ENCODE measurements at regions not wholly inside any gene's neighbourhood (a gene's known extent, or its start where the extent isn't known, plus 50 kb on each side); places are given as distances from the start of the nearest gene placed in this dataset.

- no peaks in the 10 kb centered on the region for H3K9me3 ChIP-seq (ENCODE audit: control insufficient read depth, low read length)
Observed at GRCh38 chr12:19665121-19665900, 226.0 kb downstream of the AEBP2 start.

GRCh38 chr12:19666070-19666469, 226.8 kb downstream of the AEBP2 start:
- Histone ChIP-seq H3K4me2 (ENCODE audit: low read length) (no peak overlapping the region), H3K79me2 (no peaks in the 10 kb centered on the region), H3K27ac (no peak overlapping the region)

More at GRCh38 chr12:19665121-19665900, 226.0 kb downstream of the AEBP2 start:
- Histone ChIP-seq H3K4me2 (ENCODE audit: low read length) (no peak overlapping the region), H3K27ac (no peak overlapping the region), H3K79me2 (no peaks in the 10 kb centered on the region), H3K27me3 (ENCODE audit: control insufficient read depth, insufficient read depth, low read length) (no peaks in the 10 kb centered on the region), H3K9ac (no peak overlapping the region), H2AFZ (no peak overlapping the region), H3K36me3 (ENCODE audit: control insufficient read depth, insufficient read depth, low read length) (no peaks in the 10 kb centered on the region), H3K4me3 (ENCODE audit: low read depth, low read length) (no peak overlapping the region), H3K4me1 (no peaks in the 10 kb centered on the region)
- no peak for TF ChIP-seq CTCF (IDR thresholded peaks at IDR 0.05)

DNA sequence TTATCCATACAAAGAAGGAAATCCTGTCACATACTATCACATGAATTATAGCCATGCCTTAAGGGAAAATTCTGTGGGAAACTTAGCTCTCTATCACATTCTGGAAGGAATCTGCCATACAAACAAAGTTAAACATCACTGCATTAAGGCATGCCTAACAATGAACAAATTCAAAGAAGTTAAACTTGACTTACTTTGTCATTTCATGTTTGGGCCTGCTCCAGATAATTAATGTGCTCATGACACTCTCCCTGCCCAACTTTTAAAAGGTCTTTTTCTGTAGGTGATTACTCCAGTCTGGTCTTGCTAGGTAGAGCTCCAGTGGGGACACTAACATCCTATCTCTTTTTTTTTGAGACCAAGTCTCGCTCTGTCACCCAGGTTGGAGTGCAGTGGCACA, 230.5 kb downstream of the AEBP2 start:
- H3K4me3 ChIP-seq (ENCODE audit: low read depth, low read length), result no peak overlapping the region

More at GRCh38 chr12:19666070-19666469, 226.8 kb downstream of the AEBP2 start:
- H3K4me3 ChIP-seq (ENCODE audit: low read depth, low read length), result no peak overlapping the region
- H3K9me3 ChIP-seq (ENCODE audit: control insufficient read depth, low read length), result no peaks in the 10 kb centered on the region
- no peaks in the 10 kb centered on the region for H3K36me3 ChIP-seq (ENCODE audit: control insufficient read depth, insufficient read depth, low read length)
- no peak for TF ChIP-seq CTCF (IDR thresholded peaks at IDR 0.05)
- H3K9ac ChIP-seq, result no peak overlapping the region
- no peaks in the 10 kb centered on the region for H3K27me3 ChIP-seq (ENCODE audit: control insufficient read depth, insufficient read depth, low read length)
- H2AFZ ChIP-seq, result no peak overlapping the region
- no peaks in the 10 kb centered on the region for H3K4me1 ChIP-seq

GRCh38 chr12:19671695-19672094, 232.4 kb downstream of the AEBP2 start:
- H3K4me2 ChIP-seq (ENCODE audit: low read length), result no peak overlapping the region
- H3K4me1 ChIP-seq, result no peaks in the 10 kb centered on the region
- no peaks in the 10 kb centered on the region for H3K79me2 ChIP-seq
- H3K4me3 ChIP-seq (ENCODE audit: low read depth, low read length), result no peak overlapping the region
- no peaks in the 10 kb centered on the region for H3K27me3 ChIP-seq (ENCODE audit: control insufficient read depth, insufficient read depth, low read length)
- H3K9me3 ChIP-seq (ENCODE audit: control insufficient read depth, low read length), result no peaks in the 10 kb centered on the region
- H3K36me3 ChIP-seq (ENCODE audit: control insufficient read depth, insufficient read depth, low read length), result no peaks in the 10 kb centered on the region
- TF ChIP-seq CTCF (IDR thresholded peaks at IDR 0.05), result no peak
- no peak overlapping the region for H3K27ac ChIP-seq
- no peak overlapping the region for H2AFZ ChIP-seq
- no peak overlapping the region for H3K9ac ChIP-seq

More for the DNA sequence above, 230.5 kb downstream of the AEBP2 start:
- no peak overlapping the region for H3K9ac ChIP-seq
- TF ChIP-seq CTCF (IDR thresholded peaks at IDR 0.05), result no peak
- H3K4me2 ChIP-seq (ENCODE audit: low read length), result no peak overlapping the region
- no peak overlapping the region for H3K27ac ChIP-seq
- H3K9me3 ChIP-seq (ENCODE audit: control insufficient read depth, low read length), result no peaks in the 10 kb centered on the region
- no peak overlapping the region for H2AFZ ChIP-seq
- H3K4me1 ChIP-seq, result no peaks in the 10 kb centered on the region
- H3K27me3 ChIP-seq (ENCODE audit: control insufficient read depth, insufficient read depth, low read length), result no peaks in the 10 kb centered on the region
- H3K79me2 ChIP-seq, result no peaks in the 10 kb centered on the region
- H3K36me3 ChIP-seq (ENCODE audit: control insufficient read depth, insufficient read depth, low read length), result no peaks in the 10 kb centered on the region

GRCh38 chr12:19674437-19674836, 235.1 kb downstream of the AEBP2 start:
- Histone ChIP-seq H3K4me2 (ENCODE audit: low read length) (no peak overlapping the region), H3K9me3 (ENCODE audit: control insufficient read depth, low read length) (no peaks in the 10 kb centered on the region), H3K27ac (no peak overlapping the region), H3K9ac (no peak overlapping the region), H3K4me1 (no peaks in the 10 kb centered on the region), H3K4me3 (ENCODE audit: low read depth, low read length) (no peak overlapping the region), H2AFZ (no peak overlapping the region), H3K27me3 (ENCODE audit: control insufficient read depth, insufficient read depth, low read length) (no peaks in the 10 kb centered on the region), H3K36me3 (ENCODE audit: control insufficient read depth, insufficient read depth, low read length) (no peaks in the 10 kb centered on the region), H3K79me2 (no peaks in the 10 kb centered on the region)
- TF ChIP-seq CTCF (IDR thresholded peaks at IDR 0.05), result no peak

Measured in parathyroid adenoma (tissue), 2 donors.